Endothelial cell of umbilical vein (primary cell): ENCODE measurements at regions not wholly inside any gene's neighbourhood (a gene's known extent, or its start where the extent isn't known, plus 50 kb on each side); places are given as distances from the start of the nearest gene placed in this dataset.

Source experiments
- BruUV-seq: library from RNA; stranded (reverse); fragments of 400-500 nt; replicated peaks from 2 replicates; lab custom pipeline; 2021; lab: Mats Ljungman, UMichigan
- CTCF ChIA-PET: fragments of 300-600, 350-600 bp; sonication (Branson Sonifier 250); formaldehyde crosslinking; loops from one replicate; lab custom pipeline; 2021; ENCODE audit warnings: antibody characterized with exemption, inconsistent platforms; lab: Charles Lee
- POLR2A ChIA-PET: fragments of 300-600, 350-600 bp; sonication (Branson Sonifier 250); formaldehyde crosslinking; loops from one replicate; lab custom pipeline; 2021; ENCODE audit warnings: antibody characterized with exemption, inconsistent platforms; lab: Charles Lee
- DNase-seq: peaks from one replicate; pipeline ENCODE4 v3.0.0-alpha.2; 2011; ENCODE audit warnings: low read depth, low spot score
- FAIRE-seq: peaks from 2 replicates; lab custom pipeline; 2011; peaks lifted over from hg19 to GRCh38; lab: Jason Lieb, UNC
- H2AFZ ChIP-seq: 2 replicates; pipeline ENCODE4 v1.6.0; 2012; ENCODE audit warnings: low read depth, low read length, control low read depth, inconsistent platforms
- H3K27ac ChIP-seq: 2 replicates; pipeline ENCODE4 v1.5.1; 2011; ENCODE audit warnings: low read depth, mild to moderate bottlenecking, control low read depth, low read length, moderate library complexity; ENCODE audit not compliant: insufficient read depth
- H3K27me3 ChIP-seq, 2 experiments: 2 replicates each; pipeline versions ENCODE4 v1.6.0 to v1.6.1; 2011; ENCODE audit warnings: low read length in 2 of 2, mixed read lengths in 1 of 2; ENCODE audit not compliant: control insufficient read depth in 2 of 2, insufficient read depth in 2 of 2
- H3K36me3 ChIP-seq, 2 experiments: 2 replicates in 1 of 2; 3 replicates in 1 of 2; pipeline ENCODE4 v1.5.1; 2011; ENCODE audit warnings: low read length in 2 of 2, mild to moderate bottlenecking in 1 of 2, moderate library complexity in 1 of 2; ENCODE audit not compliant: control insufficient read depth in 2 of 2, insufficient read depth in 2 of 2; ENCODE audit errors: extremely low read depth in 1 of 2
- H3K4me1 ChIP-seq: 3 replicates; pipeline ENCODE4 v1.5.1; 2011; ENCODE audit warnings: mild to moderate bottlenecking, low read length; ENCODE audit not compliant: control insufficient read depth, insufficient read depth; ENCODE audit errors: extremely low read depth
- H3K4me2 ChIP-seq: 2 replicates; pipeline ENCODE4 v1.6.1; 2011; ENCODE audit warnings: low read length, control low read depth, mixed read lengths; ENCODE audit not compliant: insufficient read depth
- H3K4me3 ChIP-seq, 3 experiments: fragments of 200-600 bp in 1 of 3; sonication (generic), shearing (Covaris generic) in 1 of 3; replicated peaks in 1 of 3; 2 replicates each; pipeline ENCODE4 v1.5.1; 2011 to 2016; ENCODE audit warnings: control low read depth in 3 of 3, low read length in 3 of 3, mild to moderate bottlenecking in 2 of 3, inconsistent platforms in 1 of 3, low read depth in 1 of 3, moderate library complexity in 1 of 3; ENCODE audit not compliant: insufficient read depth in 1 of 3
- H3K79me2 ChIP-seq: 2 replicates; pipeline ENCODE4 v1.6.0; 2012; ENCODE audit warnings: low read length, inconsistent platforms; ENCODE audit not compliant: control insufficient read depth, insufficient read depth
- H3K9ac ChIP-seq: replicated peaks from 2 replicates; pipeline ENCODE3; 2011; ENCODE audit warnings: low read length, control low read depth; ENCODE audit not compliant: insufficient read depth; ENCODE audit errors: extremely low read depth
- H3K9me1 ChIP-seq: replicated peaks from 3 replicates; pipeline ENCODE4 v1.6.0; 2011; ENCODE audit warnings: mild to moderate bottlenecking, low read length; ENCODE audit not compliant: control insufficient read depth, insufficient read depth; ENCODE audit errors: extremely low read depth
- H3K9me3 ChIP-seq: replicated peaks from 2 replicates; pipeline ENCODE4 v1.5.1; 2012; ENCODE audit warnings: low read length, inconsistent platforms; ENCODE audit not compliant: control insufficient read depth, insufficient read depth
- H4K20me1 ChIP-seq: replicated peaks from 2 replicates; pipeline ENCODE3; 2011; ENCODE audit warnings: mild to moderate bottlenecking, low read length; ENCODE audit not compliant: control insufficient read depth, insufficient read depth; ENCODE audit errors: extremely low read depth
- CTCF ChIP-seq, 2 donors: IDR thresholded peaks; 1 replicate in 1 of 2; 2 replicates in 1 of 2; pipeline ENCODE4 v1.5.1; 2011; ENCODE audit warnings: low read length in 2 of 2, mild to moderate bottlenecking in 2 of 2, moderate library complexity in 2 of 2, control low read depth in 1 of 2, inconsistent platforms in 1 of 2, low read depth in 1 of 2; ENCODE audit not compliant: insufficient read depth in 1 of 2; ENCODE audit errors: extremely low read depth in 1 of 2
- EZH2 ChIP-seq: IDR thresholded peaks from 2 replicates; pipeline ENCODE4 v1.6.1; 2012; ENCODE audit warnings: borderline replicate concordance, low read depth, mild to moderate bottlenecking, moderate library complexity, low read length, inconsistent platforms; ENCODE audit not compliant: severe bottlenecking
- FOS ChIP-seq: IDR thresholded peaks from 2 replicates; pipeline ENCODE4 v1.6.1; 2011; ENCODE audit warnings: mild to moderate bottlenecking, low read length, moderate library complexity, borderline replicate concordance; ENCODE audit not compliant: insufficient read depth
- GATA2 ChIP-seq: IDR thresholded peaks from 2 replicates; pipeline ENCODE4 v1.7.0; 2011; ENCODE audit warnings: low read depth, mild to moderate bottlenecking, moderate library complexity, mixed read lengths, low read length; ENCODE audit not compliant: insufficient read length, insufficient read depth
- JUN ChIP-seq: IDR thresholded peaks from 2 replicates; pipeline ENCODE4 v1.6.1; 2011; ENCODE audit warnings: borderline replicate concordance, low read depth; ENCODE audit not compliant: insufficient read length, insufficient read depth
- MAX ChIP-seq: IDR thresholded peaks from 2 replicates; pipeline ENCODE4 v1.6.1; 2011; ENCODE audit not compliant: insufficient read depth, insufficient read length
- MYC ChIP-seq: IDR thresholded peaks from one replicate; pipeline ENCODE4 v1.6.1; 2011; ENCODE audit warnings: mild to moderate bottlenecking, low read depth, low read length
- POLR2A ChIP-seq: IDR thresholded peaks from 2 replicates; pipeline ENCODE4 v1.6.1; 2012; ENCODE audit warnings: low read depth, mild to moderate bottlenecking, control low read depth, low read length
- POLR2AphosphoS5 ChIP-seq: IDR thresholded peaks from 2 replicates; pipeline ENCODE4 v1.6.1; 2012; ENCODE audit warnings: low read depth, mild to moderate bottlenecking, control low read depth, low read length, moderate library complexity; ENCODE audit not compliant: insufficient read depth
- dilution Hi-C: fragments of 300-500 bp; cut with MboI; formaldehyde crosslinking; loops from one replicate; pipeline ENCODE4 v1.15.0; 2019; ENCODE audit warnings: low sequenced_read_pairs; ENCODE audit not compliant: extremely low pct_ligation_motif_present
- intact Hi-C: fragments of 100-400 bp; cut with micrococcal nuclease; formaldehyde crosslinking; loops from one replicate; pipeline ENCODE4 v1.10.0; 2022

- DNase-seq (no peak), FAIRE-seq (no peak)
- ChIA-PET CTCF (interaction anchor here (1.6 kb wide), 1 partner anchor 10 kb away, joined by 4 read pairs; no protein-coding TSS in a partner anchor), POLR2A (no interaction called here)
- no peaks in the 10 kb centered on the region for H3K4me1 ChIP-seq
- no peaks in the 10 kb centered on the region for H3K9me3 ChIP-seq
- H2AFZ ChIP-seq = no peak overlapping the region
- H3K27ac ChIP-seq = no peak overlapping the region
- H3K4me3 ChIP-seq = no peak overlapping the region
- TF ChIP-seq MAX (no peak), JUN (no peak), POLR2AphosphoS5 (no peak), EZH2 (no peak), CTCF (IDR thresholded peaks at IDR 0.05; ENCODE audit: extremely low read depth in 1 of 2, insufficient read depth in 1 of 2, low read depth in 1 of 2, low read length in 2 of 2) (no peak), POLR2A (no peak), GATA2 (no peak), FOS (no peak), MYC (no peak)
- H3K79me2 ChIP-seq = no peaks in the 10 kb centered on the region
- no TSS peak for BruUV-seq
- H3K9me1 ChIP-seq = no peaks in the 10 kb centered on the region
- dilution Hi-C loops (no loop called here), intact Hi-C loops (no loop called here)
- H4K20me1 ChIP-seq = no peaks in the 10 kb centered on the region
- no peak overlapping the region for H3K9ac ChIP-seq
- no peak overlapping the region for H3K4me2 ChIP-seq
- H3K36me3 ChIP-seq = no peaks in the 10 kb centered on the region
- no peaks in the 10 kb centered on the region for H3K27me3 ChIP-seq
Measured at GRCh38 chr5:24112420-24112819, 532.4 kb downstream of the CDH10 start.
